GM23248 (cell line): ENCODE measurements at regions not wholly inside any gene's neighbourhood (a gene's known extent, or its start where the extent isn't known, plus 50 kb on each side); places are given as distances from the start of the nearest gene placed in this dataset.
A peak's percentile ranks its signal among the peaks of the same experiment; 100 is the strongest.

ENCODE experiments used
- DNase-seq: peaks from one replicate; pipeline ENCODE4 v3.0.0-alpha.2; 2015
- H2AFZ ChIP-seq: fragments of 200-600 bp; sonication (generic); 2 replicates; pipeline ENCODE4 v1.6.1; 2016; ENCODE audit warnings: antibody characterized with exemption
- H3F3A ChIP-seq: fragments of 200-600 bp; sonication (generic); 2 replicates; pipeline ENCODE4 v1.6.1; 2016; ENCODE audit warnings: mild to moderate bottlenecking, antibody characterized with exemption, mixed run types; ENCODE audit not compliant: insufficient read depth
- H3K27ac ChIP-seq: fragments of 200-600 bp; sonication (generic); 2 replicates; pipeline ENCODE4 v1.5.1; 2016; ENCODE audit warnings: mild to moderate bottlenecking
- H3K27me3 ChIP-seq: fragments of 200-600 bp; sonication (generic); replicated peaks from 2 replicates; pipeline ENCODE4 v1.6.1; 2016; ENCODE audit warnings: mild to moderate bottlenecking; ENCODE audit not compliant: insufficient read depth
- H3K36me3 ChIP-seq: fragments of 200-600 bp; sonication (generic); 2 replicates; pipeline ENCODE4 v1.6.1; 2016; ENCODE audit warnings: low read depth, mild to moderate bottlenecking
- H3K4me1 ChIP-seq: fragments of 200-600 bp; sonication (generic); 2 replicates; pipeline ENCODE4 v1.6.1; 2016; ENCODE audit warnings: mild to moderate bottlenecking; ENCODE audit not compliant: insufficient read depth
- H3K4me2 ChIP-seq: fragments of 200-600 bp; sonication (generic); one replicate; pipeline ENCODE4 v1.6.1; 2016; ENCODE audit warnings: mild to moderate bottlenecking; ENCODE audit not compliant: unreplicated experiment
- H3K4me3 ChIP-seq: fragments of 200-600 bp; sonication (generic); 2 replicates; pipeline ENCODE4 v1.5.1; 2016; ENCODE audit warnings: mild to moderate bottlenecking
- H3K79me2 ChIP-seq: fragments of 200-600 bp; sonication (generic); 2 replicates; pipeline ENCODE4 v1.6.1; 2016; ENCODE audit warnings: mild to moderate bottlenecking; ENCODE audit not compliant: insufficient read depth
- H3K9ac ChIP-seq: fragments of 200-600 bp; sonication (generic); 2 replicates; pipeline ENCODE4 v1.6.1; 2016; ENCODE audit warnings: mild to moderate bottlenecking
- H3K9me2 ChIP-seq: fragments of 200-600 bp; sonication (generic); 2 replicates; pipeline ENCODE4 v1.6.1; 2016; ENCODE audit warnings: mixed run types, mild to moderate bottlenecking, moderate library complexity; ENCODE audit not compliant: insufficient read depth
- H3K9me3 ChIP-seq: fragments of 200-600 bp; sonication (generic); one replicate; pipeline ENCODE4 v1.6.1; 2017; ENCODE audit warnings: low read depth
- H4K20me1 ChIP-seq: fragments of 200-600 bp; sonication (generic); 2 replicates; pipeline ENCODE4 v1.6.0; 2016; ENCODE audit not compliant: insufficient read depth
- EZH2 ChIP-seq: fragments of 200-600 bp; sonication (generic); IDR thresholded peaks from 2 replicates; pipeline ENCODE4 v1.6.1; 2018; ENCODE audit warnings: antibody characterized with exemption, mild to moderate bottlenecking; ENCODE audit not compliant: insufficient read depth, poor library complexity, severe bottlenecking
- EZH2phosphoT487 ChIP-seq: fragments of 200-600 bp; sonication (generic); IDR thresholded peaks from 2 replicates; pipeline ENCODE4 v1.6.1; 2018; ENCODE audit warnings: antibody characterized with exemption, moderate library complexity, mild to moderate bottlenecking, low read depth; ENCODE audit not compliant: insufficient read depth
- WGBS, 2 experiments: methylation state at CpG; one replicate each; pipeline ENCODE4 v1.1.6; 2015 to 2017; ENCODE audit warnings: low lambda C conversion rate in 2 of 2, low coverage in 1 of 2; ENCODE audit errors: missing lambda C conversion rate in 2 of 2; 5-methylcytosine and 5-hydroxymethylcytosine counted together
- in situ Hi-C: fragments of 300-500 bp; cut with MboI; formaldehyde crosslinking; loops from 2 replicates; pipeline ENCODE4 v1.15.0; 2020

- no peak overlapping the region for H3K9ac ChIP-seq
- no peaks in the 10 kb centered on the region for H3K36me3 ChIP-seq
- TF ChIP-seq EZH2phosphoT487 (no peak), EZH2 (no peak)
- no peak overlapping the region for H3K4me2 ChIP-seq
- DNase-seq, result no peak
- no peaks in the 10 kb centered on the region for H3K4me1 ChIP-seq
- H3K9me2 ChIP-seq, result no peaks in the 10 kb centered on the region
- H3K4me3 ChIP-seq, result no peak overlapping the region
- no peak overlapping the region for H2AFZ ChIP-seq
- no peak overlapping the region for H3K27ac ChIP-seq
- no peaks in the 10 kb centered on the region for H3F3A ChIP-seq
- in situ Hi-C loops, result no loop called here
- H4K20me1 ChIP-seq, result no peaks in the 10 kb centered on the region
- H3K79me2 ChIP-seq, result no peaks in the 10 kb centered on the region
- H3K27me3 ChIP-seq, result 0 out of 2 replicates have a peak, but pooled peaks cover 5% of the 10 kb centered on the region
- no peaks in the 10 kb centered on the region for H3K9me3 ChIP-seq
- WGBS, 2 experiments, result 89 to 93% methylated on average over 8 of the region's 8 CpGs
Observed at GRCh38 chr6:159582736-159583135, 110.3 kb downstream of the SOD2 start.

DNA sequence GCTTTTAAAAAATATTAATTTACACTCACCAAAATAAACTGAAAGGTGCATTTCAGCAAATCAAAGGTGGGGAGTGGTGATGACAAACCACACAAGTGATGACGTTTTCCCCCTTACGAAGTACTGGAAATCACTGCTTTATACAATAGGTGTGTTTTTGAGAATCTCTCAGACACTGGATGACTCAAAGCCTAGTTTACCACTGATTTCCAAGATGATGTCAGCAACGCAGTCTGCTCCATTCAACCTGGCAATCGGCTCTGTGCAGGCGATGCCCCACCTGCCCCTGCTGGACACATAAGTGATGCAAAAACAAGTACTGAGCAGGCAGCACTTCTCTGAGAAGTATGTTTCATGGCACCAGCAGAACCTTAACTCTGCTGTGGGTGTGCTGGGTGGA lies 114.4 kb downstream of the SOD2 start:
- Histone ChIP-seq H3K4me1 (no peaks in the 10 kb centered on the region), H3F3A (no peaks in the 10 kb centered on the region), H3K79me2 (no peaks in the 10 kb centered on the region), H3K27me3 (0 out of 2 replicates have a peak, but pooled peaks cover 5% of the 10 kb centered on the region), H3K9me3 (no peaks in the 10 kb centered on the region), H4K20me1 (no peaks in the 10 kb centered on the region), H3K27ac (no peak overlapping the region), H3K36me3 (no peaks in the 10 kb centered on the region), H3K9me2 (no peaks in the 10 kb centered on the region), H3K4me2 (no peak overlapping the region), H2AFZ (no peak overlapping the region), H3K4me3 (no peak overlapping the region), H3K9ac (no peak overlapping the region)
- no peak for TF ChIP-seq EZH2
- in situ Hi-C loops, result no loop called here
- no peak for DNase-seq
- 91% methylated on average over 5 of the region's 5 CpGs for WGBS, 2 experiments

DNA sequence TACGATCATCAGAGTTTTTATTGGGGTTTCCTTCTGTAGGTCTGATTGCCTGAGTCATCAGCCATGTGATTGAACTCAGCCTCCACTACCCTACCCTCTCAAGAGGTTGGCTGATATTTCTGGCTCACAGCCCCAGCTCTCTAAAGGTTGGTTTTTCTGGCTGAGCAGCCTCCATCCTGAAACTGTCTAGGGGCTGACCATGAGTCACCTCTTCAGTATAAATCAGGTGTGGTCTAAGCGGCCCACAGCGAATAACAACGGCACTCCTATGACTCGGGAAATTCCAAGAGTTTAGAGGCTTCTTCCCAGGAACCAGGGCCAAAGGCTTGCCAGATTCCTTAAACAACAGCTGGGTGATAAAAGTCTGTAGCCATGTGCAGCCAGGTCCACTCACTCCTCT lies 115.5 kb downstream of the SOD2 start:
- H4K20me1 ChIP-seq, result no peaks in the 10 kb centered on the region
- H3K27ac ChIP-seq, result no peak overlapping the region
- no peaks in the 10 kb centered on the region for H3K9me2 ChIP-seq
- H2AFZ ChIP-seq, result no peak overlapping the region
- H3K27me3 ChIP-seq, result 0 out of 2 replicates have a peak, but pooled peaks cover 5% of the 10 kb centered on the region
- H3K4me1 ChIP-seq, result no peaks in the 10 kb centered on the region
- H3K9ac ChIP-seq, result no peak overlapping the region
- TF ChIP-seq EZH2 (no peak), EZH2phosphoT487 (no peak)
- H3K4me2 ChIP-seq, result no peak overlapping the region
- in situ Hi-C loops, result no loop called here
- H3F3A ChIP-seq, result no peaks in the 10 kb centered on the region
- WGBS, 2 experiments, result 64 to 67% methylated on average over 5 of the region's 5 CpGs
- no peaks in the 10 kb centered on the region for H3K36me3 ChIP-seq
- no peaks in the 10 kb centered on the region for H3K79me2 ChIP-seq
- DNase-seq, result no peak
- H3K4me3 ChIP-seq, result no peak overlapping the region
- no peaks in the 10 kb centered on the region for H3K9me3 ChIP-seq

DNA sequence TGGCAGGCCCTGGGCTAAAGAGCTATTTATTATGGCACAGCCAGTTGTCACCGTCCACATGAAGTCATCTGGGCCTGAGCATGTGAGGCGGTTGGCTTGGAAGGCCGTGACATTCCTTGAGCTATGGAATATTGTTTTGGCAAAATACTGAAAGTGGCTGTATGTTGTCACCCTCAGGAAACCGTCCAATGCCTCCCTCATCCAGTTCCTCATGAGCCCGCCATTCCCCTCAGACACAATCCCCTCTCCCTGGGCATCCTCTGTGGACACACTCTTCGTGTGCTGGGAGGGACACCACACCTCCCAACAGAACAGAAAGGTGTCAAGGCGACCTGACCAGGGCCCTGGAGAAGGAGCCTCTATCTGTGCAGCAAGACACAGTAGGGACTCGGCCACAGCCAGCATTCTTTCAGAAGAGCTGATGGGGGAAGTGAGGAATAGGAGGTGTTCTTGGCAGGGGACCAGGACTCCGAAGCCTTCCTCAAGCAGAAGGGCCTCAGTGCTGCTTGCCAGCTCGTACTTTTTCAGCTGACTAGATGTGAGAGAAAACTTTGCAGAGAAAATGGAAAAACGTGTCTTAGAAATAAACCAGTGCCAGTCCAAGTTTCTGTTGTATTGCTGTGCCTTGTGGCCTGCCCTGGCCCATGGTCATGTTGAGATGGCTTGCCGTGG lies 120.5 kb downstream of the SOD2 start:
- Histone ChIP-seq H3K9me3 (no peaks in the 10 kb centered on the region), H4K20me1 (no peaks in the 10 kb centered on the region), H3K4me2 (no peak overlapping the region), H2AFZ (no peak overlapping the region), H3K27me3 (no peaks in the 10 kb centered on the region), H3K79me2 (no peaks in the 10 kb centered on the region), H3F3A (no peaks in the 10 kb centered on the region), H3K9me2 (no peaks in the 10 kb centered on the region), H3K4me1 (no peaks in the 10 kb centered on the region), H3K9ac (no peak overlapping the region), H3K27ac (no peak overlapping the region), H3K36me3 (no peaks in the 10 kb centered on the region), H3K4me3 (no peak overlapping the region)
- peak; percentile 2 for DNase-seq
- TF ChIP-seq EZH2 (no peak), EZH2phosphoT487 (no peak)
- 13 to 15% methylated on average over 12 of the region's 12 CpGs for WGBS, 2 experiments
- in situ Hi-C loops, result no loop called here
